ENCODE measurements at regions not wholly inside any gene's neighbourhood (a gene's known extent, or its start where the extent isn't known, plus 50 kb on each side); places are given as distances from the start of the nearest gene placed in this dataset.

DNA sequence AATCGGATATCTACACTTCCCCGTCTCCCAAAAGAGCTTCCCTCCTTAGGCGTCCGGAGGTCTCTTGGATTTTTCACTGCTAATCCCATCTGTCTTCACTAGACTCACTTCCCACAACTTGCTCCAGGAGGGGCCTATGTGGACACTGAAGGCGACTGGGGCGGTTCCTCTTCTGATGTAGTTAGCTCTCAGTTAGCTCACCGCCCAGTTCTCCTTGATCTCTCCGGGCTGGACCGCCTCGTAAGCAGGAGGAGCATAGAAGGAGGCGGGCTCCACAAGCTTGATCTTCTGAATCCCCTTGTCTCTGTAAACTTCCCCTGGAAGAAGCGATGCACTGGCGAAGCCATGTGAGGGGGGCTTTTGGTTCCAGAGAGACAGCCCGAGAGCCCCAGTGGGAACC lies 112.0 kb upstream of the SELENOP start:
- no peak for TF ChIP-seq POLR2A (IDR thresholded peaks at IDR 0.05)
- TF ChIP-seq CTCF (IDR thresholded peaks at IDR 0.05): no peak

All from uterus (tissue), 2 donors.